ENCODE measurements at regions not wholly inside any gene's neighbourhood (a gene's known extent, or its start where the extent isn't known, plus 50 kb on each side); places are given as distances from the start of the nearest gene placed in this dataset.

- no peak for DNase-seq (ENCODE audit: low read depth, low spot score)
Measured at GRCh38 chr4:188536826-188537225, 397.6 kb downstream of the TRIML1 start.

DNA sequence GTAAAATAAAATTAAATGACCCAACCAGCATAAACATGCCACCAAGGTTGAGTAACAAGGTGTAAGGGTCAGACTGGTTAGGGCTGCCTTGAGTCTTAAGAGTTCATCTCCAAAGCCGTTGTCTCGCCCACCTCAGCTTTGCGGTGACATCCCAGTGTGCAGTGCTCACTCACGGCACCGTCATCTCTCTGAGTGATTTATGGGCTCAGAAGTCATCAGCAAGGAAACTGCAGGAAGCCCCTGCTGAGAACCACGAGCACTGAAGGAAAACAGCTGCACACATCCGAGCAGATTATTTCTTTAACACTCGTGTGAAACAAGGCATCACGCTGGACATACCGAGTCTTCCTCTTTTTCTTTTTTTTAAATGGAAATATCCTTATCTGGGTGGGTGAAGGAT is 411.1 kb downstream of the TRIML1 start:
- DNase-seq (ENCODE audit: low read depth, low spot score), result no peak

GRCh38 chr4:188551156-188551555 is 411.9 kb downstream of the TRIML1 start:
- DNase-seq (ENCODE audit: low read depth, low spot score), result no peak

GRCh38 chr4:188552741-188553275 is 413.6 kb downstream of the TRIML1 start:
- DNase-seq (ENCODE audit: low read depth, low spot score), result no peak

DNA sequence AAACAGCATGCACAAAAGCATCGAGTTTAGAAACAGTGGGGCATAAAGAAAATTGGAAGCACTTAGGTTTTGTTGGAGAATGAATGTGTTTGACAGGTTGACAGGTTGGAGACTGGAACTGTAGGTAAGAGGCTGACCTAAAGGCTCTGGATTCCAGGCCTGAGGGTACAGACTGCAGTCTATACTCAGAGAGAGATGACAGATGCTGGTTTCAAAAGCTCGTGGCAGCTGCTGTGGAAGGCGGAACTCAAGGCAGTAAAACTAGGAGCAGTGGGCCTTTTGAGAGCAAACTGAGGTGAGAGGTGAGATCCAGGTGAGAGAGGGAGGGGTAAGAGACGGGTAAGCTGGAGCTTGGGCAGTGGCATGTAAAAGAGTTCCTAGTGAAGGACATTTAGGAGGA is 415.2 kb downstream of the TRIML1 start:
- DNase-seq (ENCODE audit: low read depth, low spot score), result no peak

DNA sequence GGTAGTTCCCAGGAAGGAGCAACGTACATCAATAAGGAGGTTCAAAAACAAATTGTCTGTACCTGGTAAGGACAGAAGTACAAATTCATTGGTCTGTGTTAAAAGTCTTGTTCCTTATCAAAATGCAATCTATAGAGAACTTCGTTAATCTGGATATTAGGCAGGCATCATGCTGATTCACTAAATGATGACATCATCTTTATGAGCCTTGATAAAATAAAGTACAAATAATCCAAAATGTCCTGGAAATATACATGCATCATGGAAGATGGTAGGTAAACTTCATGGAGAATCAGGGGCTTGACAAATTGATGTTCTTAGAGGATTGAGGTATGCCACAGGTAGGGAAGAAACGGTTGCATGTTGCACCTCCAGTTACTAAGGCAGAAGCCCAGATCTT is 433.9 kb downstream of the TRIML1 start:
- DNase-seq (ENCODE audit: low read depth, low spot score), result no peak

DNA sequence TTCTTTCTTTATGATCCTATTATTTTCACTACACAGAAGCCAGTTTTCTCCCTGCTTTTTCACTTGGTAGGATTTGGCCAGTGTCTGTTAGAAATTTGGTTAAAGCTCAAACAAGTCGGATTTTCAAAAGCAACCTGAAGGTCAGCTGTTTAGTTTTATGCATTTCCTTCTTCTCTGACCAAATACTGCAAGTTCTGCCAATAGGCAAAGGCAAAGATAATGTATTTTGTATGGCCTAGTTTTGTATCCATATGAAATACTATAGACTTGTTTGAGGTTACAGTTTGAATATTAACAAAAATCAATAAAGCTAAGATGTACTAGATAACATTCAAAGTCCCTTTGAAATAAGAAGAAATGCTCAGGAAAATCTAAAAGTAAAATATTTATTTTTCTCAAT is 439.4 kb downstream of the TRIML1 start:
- DNase-seq (ENCODE audit: low read depth, low spot score), result no peak

DNA sequence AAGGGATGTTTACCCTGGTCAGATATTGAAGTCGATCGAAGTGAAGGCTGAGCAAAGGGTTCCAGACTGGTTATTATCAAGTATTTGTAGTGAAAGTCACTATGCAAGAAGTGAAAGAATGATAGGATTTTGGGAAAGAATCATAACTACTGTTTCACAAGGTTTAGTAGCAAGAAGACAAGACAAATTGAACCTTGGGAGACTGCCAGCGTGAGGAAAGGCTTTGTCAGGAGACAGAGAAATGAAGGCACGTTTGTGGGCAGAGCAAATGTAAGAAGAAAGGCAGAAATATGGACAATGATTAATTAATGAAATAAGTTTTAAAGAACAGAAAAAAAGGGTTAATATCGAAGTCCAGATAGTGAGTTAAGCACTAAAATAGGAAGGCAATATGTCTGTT is 456.8 kb downstream of the TRIML1 start:
- no peak for DNase-seq (ENCODE audit: low read depth, low spot score)

GRCh38 chr4:188603646-188604045 is 464.4 kb downstream of the TRIML1 start:
- no peak for DNase-seq (ENCODE audit: low read depth, low spot score)

GRCh38 chr4:188606635-188607034 is 467.4 kb downstream of the TRIML1 start:
- DNase-seq (ENCODE audit: low read depth, low spot score), result no peak

DNA sequence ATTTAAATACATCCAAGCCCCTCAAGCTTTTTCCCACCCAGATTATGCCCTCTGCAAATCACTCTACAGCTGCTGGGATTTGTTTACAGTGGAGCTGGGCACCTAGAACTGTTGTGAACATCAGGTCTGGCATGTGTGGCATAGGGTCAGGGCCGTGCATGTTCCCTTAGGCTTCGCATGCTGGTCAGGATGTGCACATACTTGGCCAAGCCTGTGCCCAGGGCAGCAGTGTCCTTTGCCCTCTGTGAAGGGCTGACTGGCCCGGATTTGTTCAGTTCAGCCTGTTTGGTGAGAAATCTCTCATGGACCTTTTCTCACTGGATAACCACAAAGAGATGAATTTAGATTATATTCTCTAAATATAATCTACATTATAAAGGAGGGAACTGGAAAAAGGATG is 471.9 kb downstream of the TRIML1 start:
- no peak for DNase-seq (ENCODE audit: low read depth, low spot score)

DNA sequence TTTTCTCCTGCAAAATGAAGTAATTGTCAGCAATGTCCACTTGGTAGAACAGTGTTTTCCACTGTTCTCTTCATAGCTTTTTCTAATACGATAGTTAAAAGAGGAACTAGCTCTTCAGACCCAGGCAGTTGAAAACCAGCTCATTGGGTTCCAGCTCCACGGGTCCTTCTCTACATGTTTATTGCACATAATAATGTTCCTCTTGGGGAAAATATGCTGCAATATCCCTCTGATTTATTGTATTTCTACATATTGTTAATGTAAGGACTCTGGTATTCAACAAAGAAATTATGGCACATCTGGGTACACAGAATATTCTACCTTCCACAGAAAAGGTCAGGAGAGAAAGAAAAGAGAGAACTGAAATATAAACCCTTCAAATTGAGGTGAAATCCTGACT is 473.4 kb downstream of the TRIML1 start:
- no peak for DNase-seq (ENCODE audit: low read depth, low spot score)

DNA sequence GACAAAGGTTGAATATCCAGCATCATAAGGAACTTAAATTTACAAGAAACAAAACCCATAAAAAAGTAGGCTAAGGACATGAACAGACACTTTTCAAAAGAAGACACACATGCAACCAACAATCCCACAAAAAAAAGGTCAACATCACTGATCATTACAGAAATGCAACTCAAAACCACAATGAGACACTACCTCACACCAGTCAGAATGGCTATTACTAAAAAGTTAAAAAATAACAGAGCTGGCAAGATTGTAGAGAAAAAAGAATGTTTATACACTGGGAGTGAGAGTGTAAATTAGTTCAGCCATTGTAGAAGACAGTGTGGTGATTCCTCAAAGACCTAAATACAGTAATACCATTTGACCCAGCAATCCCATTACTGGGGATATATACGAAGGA is 474.7 kb downstream of the TRIML1 start:
- no peak for DNase-seq (ENCODE audit: low read depth, low spot score)

- no peak for DNase-seq (ENCODE audit: low read depth, low spot score)
Measured at GRCh38 chr4:188619456-188620149, 480.4 kb downstream of the TRIML1 start.

GRCh38 chr4:188620608-188621007 is 481.4 kb downstream of the TRIML1 start:
- DNase-seq (ENCODE audit: low read depth, low spot score), result no peak

- no peak for DNase-seq (ENCODE audit: low read depth, low spot score)
Measured at GRCh38 chr4:188623314-188623854, 484.1 kb downstream of the TRIML1 start.

DNA sequence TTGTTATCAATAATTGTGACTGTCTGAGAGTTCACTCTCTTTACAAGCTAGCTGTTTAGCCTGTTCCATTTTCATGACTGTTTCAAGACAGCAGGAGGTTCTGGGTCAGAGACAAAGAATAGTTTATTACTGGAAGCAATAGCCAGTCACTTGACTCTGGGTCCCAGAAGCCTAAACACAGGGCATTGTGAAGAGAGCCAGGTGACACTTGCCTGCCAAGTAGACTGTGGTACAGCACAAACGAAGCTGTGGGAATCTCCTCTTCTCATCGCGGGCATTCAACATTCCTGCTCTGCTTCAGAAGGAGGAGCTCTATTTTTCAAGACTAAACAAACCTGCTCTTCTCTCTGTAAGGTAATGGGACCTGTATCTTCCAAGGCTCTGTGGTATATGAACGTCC is 485.1 kb downstream of the TRIML1 start:
- DNase-seq (ENCODE audit: low read depth, low spot score), result no peak

GRCh38 chr4:188627892-188628291 is 488.7 kb downstream of the TRIML1 start:
- no peak for DNase-seq (ENCODE audit: low read depth, low spot score)

GRCh38 chr4:188639479-188640100 is 500.3 kb downstream of the TRIML1 start:
- no peak for DNase-seq (ENCODE audit: low read depth, low spot score)

DNA sequence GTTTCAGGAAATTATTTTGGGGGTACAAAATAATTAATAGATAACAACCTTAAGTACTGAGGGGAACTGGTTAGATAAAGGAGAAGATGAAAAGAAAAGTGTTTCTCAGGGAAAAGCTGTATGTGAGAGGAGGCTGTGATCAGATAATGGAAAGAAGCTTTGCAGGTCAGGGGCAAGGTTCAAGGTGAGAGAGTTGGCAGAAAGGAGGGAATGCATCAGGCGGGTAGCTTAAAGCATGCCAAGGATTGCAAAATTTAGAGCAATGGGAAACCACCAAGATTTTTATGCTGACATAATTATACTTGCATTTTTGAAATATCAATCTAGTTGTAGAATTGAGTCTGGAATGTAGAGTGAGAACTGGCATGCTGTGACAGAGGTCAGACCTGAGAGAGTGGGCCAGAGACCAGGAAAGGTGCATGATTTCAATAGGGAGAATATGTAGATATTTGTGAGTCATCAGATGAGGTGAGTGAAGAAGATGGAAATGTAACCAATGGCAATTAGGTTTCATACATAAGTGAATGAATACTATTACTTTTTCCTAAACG is 508.7 kb downstream of the TRIML1 start:
- no peak for DNase-seq (ENCODE audit: low read depth, low spot score)

- no peak for DNase-seq (ENCODE audit: low read depth, low spot score)
Measured at GRCh38 chr4:188649635-188650034, 510.4 kb downstream of the TRIML1 start.

- no peak for DNase-seq (ENCODE audit: low read depth, low spot score)
Measured at GRCh38 chr4:188650516-188650915, 511.3 kb downstream of the TRIML1 start.

DNA sequence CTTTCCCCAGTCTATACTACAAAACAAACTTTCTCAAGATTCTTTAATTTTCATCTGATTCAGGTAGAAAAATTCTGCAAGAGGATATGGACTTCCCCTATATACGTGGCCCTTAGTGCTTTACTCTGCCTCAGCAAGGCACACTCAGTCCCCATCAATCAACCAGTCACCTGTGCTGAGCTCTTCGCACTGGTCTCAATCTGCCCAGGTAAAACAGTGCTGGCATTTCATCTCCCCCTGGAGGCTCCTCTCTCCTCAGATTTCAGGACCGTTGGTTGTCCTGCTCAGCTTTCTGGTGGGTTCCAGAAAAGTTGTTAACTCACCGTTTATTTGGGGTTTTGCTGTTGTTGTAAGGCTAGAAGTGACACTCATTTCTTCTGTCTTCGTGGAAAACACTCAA is 518.1 kb downstream of the TRIML1 start:
- no peak for DNase-seq (ENCODE audit: low read depth, low spot score)
